Activated naive CD4-positive, alpha-beta T cell treated with Interleukin-2 at 50 U/mL for 16 hours (primary cell): ENCODE measurements at regions not wholly inside any gene's neighbourhood (a gene's known extent, or its start where the extent isn't known, plus 50 kb on each side); places are given as distances from the start of the nearest gene placed in this dataset.
"Not testable (repeated sequence)": the region's sequence is repeated elsewhere in the genome, so short reads cannot be mapped to it uniquely, and the experiment has no call there.

Experiments used
- DNase-seq: peaks from one replicate; pipeline ENCODE4 v3.0.0-alpha.2; 2020

DNA sequence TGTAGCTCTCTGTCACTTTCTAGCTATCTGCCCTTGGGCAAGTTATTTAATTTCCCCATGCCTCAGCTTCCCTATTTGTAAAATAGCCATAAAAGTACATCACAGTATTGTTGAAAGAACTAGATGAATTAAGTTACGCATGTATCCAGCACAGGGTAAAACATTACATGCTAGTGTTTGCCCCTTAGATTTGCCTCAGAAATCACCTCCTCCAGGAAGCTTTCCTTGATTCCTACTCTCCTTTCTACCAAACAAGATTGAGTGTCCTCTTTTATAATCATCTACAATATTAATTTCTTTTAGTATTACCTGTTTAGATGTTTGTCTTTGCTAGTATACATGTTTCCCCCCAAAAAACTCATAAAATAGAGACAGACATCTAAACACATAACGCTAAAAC is 369.5 kb downstream of the GBA3 start:
- DNase-seq = no peak

GRCh38 chr4:23061431-23061830 is 368.7 kb downstream of the GBA3 start:
- DNase-seq = no peak

- no peak for DNase-seq
Measured at GRCh38 chr4:23060776-23061175, 368.0 kb downstream of the GBA3 start.

DNA sequence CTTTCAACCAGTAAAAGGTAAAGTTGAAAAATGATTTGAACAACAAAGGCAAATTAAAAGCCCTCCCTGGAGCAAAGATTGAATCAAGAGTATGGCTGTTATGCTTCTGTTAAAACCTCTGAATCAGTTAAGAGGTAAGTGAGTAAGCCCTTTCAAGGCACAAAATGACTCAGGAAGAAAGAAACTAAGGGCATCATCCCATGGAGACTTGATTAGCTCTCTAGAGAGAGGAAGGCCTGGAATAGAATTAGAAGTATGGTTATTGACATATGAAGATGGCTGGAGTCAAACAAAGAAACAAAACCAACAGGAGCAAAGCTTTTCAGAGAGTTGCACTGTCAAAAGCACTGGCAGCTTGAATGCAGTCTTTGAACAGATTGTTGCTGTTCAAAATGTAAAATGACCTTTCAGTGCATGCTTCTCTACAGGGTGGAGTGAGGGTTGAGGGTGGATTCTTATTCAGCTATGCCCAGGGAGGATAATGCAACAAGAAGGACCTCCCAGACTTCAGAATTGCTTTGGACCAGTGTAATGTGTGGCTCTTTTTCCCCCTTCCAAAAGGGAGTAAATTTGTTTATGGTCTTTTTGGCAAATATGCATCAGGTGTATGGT is 365.5 kb downstream of the GBA3 start:
- no peak for DNase-seq

GRCh38 chr4:23041501-23041900 is 348.8 kb downstream of the GBA3 start:
- no peak for DNase-seq

DNA sequence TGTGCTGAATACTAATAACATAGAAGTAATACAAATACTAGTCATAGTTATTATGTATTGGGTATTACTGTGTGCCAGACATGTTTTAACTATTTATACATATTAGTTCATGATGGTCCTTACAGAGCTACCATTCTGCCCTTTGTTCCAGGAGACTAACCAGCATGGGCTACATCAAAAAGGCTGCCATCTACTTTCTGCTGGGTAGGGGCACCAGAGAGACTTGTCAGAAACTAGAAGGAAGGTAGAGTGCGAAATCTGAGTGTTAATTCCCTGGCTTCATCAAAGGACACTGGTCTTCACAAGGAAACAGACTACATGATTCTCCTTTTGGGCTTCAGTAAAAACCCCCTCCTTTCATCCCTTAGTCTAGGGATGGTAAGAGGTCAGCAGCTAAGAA is 347.8 kb downstream of the GBA3 start:
- no peak for DNase-seq

- no peak for DNase-seq
Measured at GRCh38 chr4:23039818-23040217, 347.1 kb downstream of the GBA3 start.

GRCh38 chr4:23038626-23039491 is 346.1 kb downstream of the GBA3 start:
- no peak for DNase-seq

- no peak for DNase-seq
Measured at GRCh38 chr4:23036921-23037495, 344.3 kb downstream of the GBA3 start.

DNA sequence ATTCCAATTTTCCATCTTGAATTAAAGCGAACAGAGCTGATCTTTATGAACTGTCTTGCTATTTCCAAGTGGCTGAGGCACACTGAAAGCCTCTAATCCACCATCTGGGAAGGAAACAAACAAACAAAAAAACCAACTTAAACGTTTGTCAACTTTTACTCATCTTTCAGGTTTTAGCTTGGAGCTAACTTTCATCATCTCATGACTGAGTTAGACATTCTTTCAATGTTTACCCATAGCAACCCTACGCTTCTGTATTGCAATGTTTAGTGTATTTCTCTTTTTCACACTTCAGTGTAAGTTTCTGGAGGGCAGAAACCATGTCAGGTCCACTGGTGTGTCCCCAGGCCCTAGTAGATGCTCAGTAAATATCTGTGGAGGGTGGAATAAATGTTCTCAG is 343.8 kb downstream of the GBA3 start:
- DNase-seq = no peak

- no peak for DNase-seq
Measured at GRCh38 chr4:23035521-23036056, 342.9 kb downstream of the GBA3 start.

DNA sequence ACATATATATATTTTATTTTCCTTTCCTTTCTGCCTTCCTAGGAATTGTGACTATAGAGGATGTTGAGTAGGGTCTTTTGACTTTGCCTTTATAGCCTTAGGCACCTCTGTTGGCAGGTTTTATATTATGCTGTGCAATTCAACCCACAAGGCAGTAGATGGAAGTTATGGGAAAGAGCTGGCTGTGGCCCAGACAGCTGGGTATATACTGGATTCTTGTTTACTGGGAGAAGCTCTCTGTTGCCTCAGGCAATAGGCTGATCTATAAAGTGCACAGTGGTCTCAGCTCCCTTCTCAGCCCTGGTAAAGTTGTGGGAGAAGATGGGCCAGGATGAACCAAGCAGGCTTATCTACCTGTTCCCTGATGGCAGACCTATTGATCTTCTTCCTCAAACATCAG is 342.0 kb downstream of the GBA3 start:
- no peak for DNase-seq

- DNase-seq = no peak
Measured at GRCh38 chr4:23033796-23034195, 341.1 kb downstream of the GBA3 start.

DNA sequence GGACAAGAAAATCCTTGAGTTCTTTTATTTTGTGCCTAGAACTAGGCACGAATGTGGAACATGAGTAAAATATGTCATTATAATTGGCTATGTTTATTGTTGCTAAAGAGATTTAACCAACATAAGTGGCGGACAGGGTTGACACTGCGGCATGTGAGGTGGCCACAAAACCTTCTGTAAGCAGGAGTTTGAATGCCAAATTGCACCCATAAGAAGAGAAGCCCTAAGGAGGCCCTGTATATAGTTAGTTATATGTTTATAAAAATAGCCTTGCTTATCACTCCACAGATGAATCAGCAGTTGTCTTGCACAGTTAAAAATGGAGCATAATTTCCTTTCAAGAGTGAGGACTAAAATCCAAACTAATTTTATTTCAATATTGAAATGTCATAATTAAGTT is 336.1 kb downstream of the GBA3 start:
- no peak for DNase-seq

DNA sequence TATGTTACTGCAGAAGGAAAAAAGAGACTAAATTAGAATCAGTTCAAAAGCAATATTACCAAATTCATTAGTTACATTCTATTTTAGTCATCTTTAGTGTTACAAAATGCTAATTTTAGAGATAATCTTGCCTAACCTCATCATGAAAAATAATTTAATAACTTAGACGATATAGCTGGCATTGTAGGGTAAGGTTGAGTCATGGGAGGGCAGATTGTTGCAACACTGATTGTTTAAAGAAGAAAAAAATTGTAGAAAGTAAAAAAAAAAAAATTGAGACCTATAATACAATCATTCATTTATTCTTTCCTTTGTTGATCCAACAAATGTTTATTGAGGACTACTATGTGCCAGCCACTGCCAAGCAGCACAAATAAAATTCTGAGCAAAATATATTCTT is 330.9 kb downstream of the GBA3 start:
- DNase-seq = no peak

DNA sequence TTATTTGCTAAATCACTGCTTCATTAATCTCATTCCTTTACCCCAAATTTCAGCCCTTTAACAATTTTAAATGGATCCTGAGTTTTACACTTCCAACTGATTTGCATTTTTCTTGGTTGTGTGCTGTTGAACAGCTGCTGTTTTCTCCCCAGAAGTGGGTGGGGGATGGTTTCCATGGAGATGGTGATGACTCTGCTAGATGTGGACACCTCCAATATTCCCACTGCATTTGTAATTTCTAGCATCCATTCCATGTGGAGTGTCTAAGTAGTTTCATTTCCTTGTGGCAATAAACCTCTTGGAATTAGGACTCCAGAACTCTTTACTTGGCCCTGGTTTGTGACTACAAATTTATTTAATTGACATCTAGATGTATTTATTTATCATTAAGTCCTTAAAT is 330.4 kb downstream of the GBA3 start:
- no peak for DNase-seq

DNA sequence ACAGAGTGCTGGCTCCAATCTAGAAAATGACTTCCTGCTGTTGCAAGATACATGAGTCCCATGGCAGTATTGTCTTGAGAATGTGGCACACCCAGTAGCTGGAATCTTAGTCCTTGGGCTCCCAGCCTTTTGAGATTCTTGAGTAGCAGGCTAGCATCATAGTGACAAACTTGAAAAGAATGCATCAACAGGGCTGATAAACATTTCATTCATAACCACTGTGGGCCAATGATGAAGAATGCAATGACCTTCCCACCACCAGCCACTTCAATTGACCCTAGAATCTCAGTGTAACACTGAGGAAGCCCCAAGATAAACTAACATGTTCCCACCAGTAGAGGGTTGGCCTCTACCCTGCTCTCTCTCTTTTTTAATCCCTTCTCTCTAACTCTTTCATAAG is 329.3 kb downstream of the GBA3 start:
- DNase-seq = no peak

- DNase-seq = no peak
Measured at GRCh38 chr4:23021040-23021439, 328.3 kb downstream of the GBA3 start.

DNA sequence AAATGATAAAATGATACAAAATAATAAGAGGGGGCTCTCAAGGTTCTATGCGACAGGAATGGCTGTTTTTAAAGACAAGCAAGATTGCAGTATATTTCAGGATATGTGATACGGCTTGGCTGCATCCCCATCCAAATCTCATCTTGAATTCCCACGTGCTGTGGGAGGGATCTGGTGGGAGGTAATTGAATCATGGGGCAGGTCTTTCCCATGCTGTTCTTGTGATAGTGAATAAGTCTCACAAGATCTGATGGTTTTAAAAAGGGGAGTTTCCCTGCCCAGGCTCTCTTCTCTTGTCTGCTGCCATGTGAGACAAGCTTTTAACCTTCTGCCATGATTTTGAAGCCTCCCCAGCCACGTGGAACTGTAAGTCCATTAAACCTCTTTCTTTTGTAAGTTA is 327.7 kb downstream of the GBA3 start:
- not testable (repeated sequence) for DNase-seq

GRCh38 chr4:23016981-23017380 is 324.2 kb downstream of the GBA3 start:
- DNase-seq = no peak

DNA sequence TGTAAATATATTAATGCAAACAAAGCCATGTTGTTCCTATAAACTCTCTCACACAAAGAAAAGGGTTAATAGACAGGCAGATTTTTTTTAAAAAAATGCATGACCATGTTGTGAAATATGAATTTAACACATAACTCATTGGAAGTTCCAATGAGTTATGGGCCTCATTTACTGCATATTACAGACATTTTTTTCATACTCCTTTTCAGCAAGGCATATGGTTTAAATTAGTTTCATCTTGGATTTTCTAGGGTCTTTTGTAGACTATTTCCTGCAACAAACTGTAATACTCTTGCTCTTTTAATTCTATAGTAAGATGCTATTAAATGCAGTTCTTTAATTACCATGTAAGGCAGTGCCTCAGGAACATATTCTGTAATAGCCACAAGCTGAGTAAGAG is 323.1 kb downstream of the GBA3 start:
- DNase-seq = no peak

DNA sequence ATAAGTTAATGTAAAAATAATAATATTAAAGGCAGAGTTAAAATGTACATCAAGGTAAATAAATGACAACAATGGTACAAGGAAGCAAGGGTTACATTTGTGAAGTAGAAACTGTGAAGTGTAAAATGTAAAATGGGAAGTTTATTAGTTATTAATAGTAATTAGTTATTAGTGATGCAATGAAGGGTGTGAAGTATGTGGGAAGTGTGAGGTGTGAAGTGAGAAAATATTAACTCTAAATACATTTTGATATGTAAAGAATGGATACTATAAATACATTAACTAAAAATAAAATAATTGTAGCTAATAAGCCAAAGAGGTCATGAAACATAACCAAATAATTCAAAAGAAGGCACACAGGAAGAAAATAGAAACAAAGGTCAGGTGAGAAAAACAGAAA is 316.4 kb downstream of the GBA3 start:
- no peak for DNase-seq

- no peak for DNase-seq
Measured at GRCh38 chr4:23006756-23007155, 314.0 kb downstream of the GBA3 start.

- DNase-seq = no peak
Measured at GRCh38 chr4:23005691-23006090, 313.0 kb downstream of the GBA3 start.
